ENCODE measurements at regions not wholly inside any gene's neighbourhood (a gene's known extent, or its start where the extent isn't known, plus 50 kb on each side); places are given as distances from the start of the nearest gene placed in this dataset.
A peak's percentile ranks its signal among the peaks of the same experiment; 100 is the strongest.

DNA sequence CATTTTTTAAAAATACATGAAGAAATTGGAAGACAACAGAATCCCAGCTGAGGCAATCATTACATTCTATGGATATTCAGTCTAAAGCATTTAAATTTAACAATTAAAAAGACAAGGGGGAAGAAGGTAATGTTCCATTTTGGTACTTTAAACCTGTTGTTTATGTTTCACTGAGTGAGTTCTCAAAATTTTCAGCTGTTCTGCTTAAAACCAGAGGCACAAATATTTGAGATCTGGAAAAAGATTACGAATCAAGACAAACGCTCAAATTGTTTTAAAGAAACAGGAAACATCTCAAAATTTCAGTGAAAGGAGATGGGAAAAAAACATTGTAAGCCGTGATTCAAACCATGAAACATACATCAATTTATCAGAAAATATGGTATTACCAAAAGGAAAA lies 656.2 kb upstream of the CHAC2 start:
- DNase-seq (ENCODE audit: low read depth), result no peak

DNA sequence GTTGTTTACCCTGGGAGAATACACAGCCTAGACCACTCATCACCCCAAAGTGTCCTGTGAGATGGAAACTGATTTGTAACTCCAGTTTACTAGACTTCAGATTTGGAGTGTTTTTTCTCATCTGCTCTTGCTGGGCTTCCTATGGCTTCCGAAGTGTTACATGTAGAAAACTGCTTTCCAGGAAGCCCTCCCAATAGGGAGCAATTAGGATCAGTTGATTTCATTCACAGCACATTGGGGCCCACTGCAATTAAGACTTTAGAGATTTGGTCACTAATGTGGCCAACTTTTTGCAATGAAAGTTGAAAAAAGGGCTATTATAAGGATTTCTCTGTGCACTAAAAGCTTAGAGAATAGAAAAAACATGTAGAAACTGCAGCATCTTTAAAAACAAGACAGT lies 656.6 kb upstream of the CHAC2 start:
- DNase-seq (ENCODE audit: low read depth), result no peak

DNA sequence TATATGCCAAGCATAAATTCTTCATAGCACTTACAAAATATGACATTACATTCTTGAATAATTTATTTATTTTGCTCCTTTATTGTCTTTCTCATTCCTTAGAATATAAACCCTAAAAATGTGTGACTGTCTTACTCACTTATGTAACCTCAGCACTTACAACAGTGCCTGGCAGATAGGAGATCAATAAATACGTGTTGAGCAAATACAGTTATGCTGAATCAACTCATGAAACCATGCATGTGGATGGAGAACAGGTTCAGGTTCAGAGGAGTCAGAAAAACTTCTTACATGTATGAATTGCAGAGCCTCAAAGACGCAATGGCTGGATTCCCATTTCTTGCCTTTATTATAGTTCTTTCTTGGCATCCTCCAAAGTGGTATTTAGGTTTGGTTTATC lies 659.4 kb upstream of the CHAC2 start:
- no peak for DNase-seq (ENCODE audit: low read depth)

DNA sequence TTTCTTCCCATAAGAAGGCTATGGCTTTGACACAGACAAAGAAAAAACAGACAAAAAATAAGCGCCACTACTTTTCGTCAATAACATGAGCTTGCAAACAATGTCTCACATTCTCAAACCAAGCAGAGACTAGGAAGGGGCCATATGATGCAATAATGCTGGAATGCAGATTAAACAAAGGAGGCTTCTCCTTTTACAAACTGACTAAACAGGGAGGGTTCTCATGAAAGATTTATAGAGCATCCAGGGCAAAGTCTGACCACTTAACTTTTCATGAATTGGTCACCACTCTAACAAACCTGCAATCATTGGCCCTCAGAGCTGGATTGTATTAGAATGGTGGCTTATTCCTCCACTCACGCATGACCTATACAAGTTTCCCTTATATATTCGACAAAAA lies 663.3 kb upstream of the CHAC2 start:
- peak; percentile 76 for DNase-seq (ENCODE audit: low read depth)

DNA sequence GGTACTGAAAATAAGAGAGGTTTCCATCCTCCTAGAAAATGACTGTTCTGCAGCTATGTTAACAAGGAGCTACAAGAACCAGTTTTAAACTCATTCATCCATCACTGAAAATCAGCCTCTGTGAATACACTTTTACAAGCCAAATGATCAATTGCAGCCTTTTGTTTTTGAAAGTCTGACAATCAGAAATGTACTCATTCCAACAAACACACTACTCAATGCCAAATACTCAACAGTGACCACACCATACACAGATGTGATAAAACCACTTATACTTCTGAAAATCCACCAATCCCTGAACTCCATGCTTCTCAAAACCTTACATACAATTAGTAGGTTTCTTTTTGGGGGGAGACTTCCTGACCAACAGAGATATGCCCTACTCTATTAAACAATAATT lies 663.9 kb upstream of the CHAC2 start:
- peak; percentile 3 for DNase-seq (ENCODE audit: low read depth)

DNA sequence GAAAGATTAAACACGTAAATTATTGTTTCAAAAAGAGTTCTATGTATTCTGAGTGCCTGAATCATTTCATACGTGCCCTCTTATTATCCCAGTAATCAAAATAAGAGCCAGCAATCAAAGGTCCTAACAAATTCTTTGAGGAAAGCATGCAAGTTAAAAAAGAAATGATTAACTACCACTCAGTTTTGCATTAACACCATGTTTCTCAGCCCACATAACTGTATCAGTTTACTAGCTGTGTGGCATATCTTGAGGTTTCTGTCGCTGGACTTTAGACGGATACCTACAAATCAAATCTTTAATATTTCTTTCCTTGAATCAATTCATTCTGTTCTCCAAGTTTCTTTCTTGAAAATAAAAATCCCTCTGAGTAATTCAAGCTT lies 668.9 kb upstream of the CHAC2 start:
- DNase-seq (ENCODE audit: low read depth), result no peak

DNA sequence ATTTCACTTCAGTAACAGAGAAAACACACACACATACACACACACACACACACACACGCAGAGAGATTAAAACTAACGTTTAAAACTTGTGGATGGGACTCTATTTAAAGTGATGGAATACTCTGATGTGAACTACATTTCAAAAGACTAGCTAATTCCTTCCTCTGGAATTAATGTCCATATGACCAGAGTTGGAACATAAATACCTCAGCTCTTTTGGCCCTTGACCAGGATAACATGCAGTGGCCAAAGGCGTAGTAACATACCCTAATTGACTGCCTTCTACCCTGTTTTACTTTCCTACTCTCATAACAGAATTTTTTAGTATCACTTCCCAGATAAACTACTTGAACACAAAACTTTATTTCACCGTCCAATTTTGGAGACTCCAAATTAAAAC lies 671.3 kb upstream of the CHAC2 start:
- DNase-seq (ENCODE audit: low read depth), result no peak

DNA sequence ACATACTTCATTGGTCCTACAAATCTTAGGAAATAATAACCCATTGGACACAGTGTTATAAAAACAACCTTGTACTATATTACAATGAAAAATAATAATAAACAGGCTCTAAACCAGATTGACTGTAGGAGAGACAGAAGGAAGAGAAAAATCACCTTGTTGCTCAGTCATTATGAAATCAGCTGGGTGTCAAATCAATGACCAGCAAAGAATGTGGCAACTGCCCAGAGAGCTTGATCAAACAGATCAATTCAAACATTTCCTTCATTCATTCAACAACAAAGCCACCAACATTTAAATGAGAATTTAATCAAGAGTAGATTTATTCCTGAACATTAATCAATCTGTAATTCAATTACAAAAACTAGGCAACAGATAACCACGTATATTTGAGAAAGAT lies 671.9 kb upstream of the CHAC2 start:
- no peak for DNase-seq (ENCODE audit: low read depth)

DNA sequence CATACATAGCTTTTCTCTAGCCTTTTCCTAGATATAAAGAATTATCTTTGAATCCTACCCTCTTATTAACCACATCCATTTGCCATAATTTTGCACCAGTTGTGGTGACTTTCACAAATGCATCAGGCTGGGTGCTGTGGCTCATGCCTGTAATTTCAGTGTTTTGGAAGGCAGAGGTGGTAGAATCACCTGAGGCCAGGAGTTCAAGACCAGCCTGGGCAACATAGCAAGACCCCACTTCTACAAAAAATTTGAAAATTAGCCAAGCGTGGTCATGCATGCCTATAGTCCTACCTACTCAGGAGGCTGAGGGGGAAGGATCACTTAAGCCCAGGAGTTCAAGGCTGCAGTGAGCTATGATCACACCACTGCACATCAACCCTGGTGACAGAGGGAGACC lies 672.4 kb upstream of the CHAC2 start:
- no peak for DNase-seq (ENCODE audit: low read depth)

DNA sequence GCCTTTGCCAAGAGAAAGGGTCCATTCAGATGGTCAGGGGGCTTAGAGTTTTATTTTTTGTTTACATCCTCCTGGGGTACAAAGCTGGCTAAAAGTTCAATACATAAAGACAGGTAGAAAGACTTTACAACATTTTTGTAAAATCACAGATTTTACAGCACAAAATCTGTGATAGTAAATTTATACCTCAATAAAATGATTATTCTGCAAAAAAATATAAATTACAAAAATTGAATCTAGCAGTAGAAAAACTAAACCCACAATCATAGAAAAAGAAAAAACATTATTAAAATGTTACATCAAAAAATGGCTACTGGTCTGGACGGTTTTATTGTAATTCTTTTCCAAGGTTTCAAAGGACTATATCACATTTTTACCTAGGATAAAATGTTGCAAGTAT lies 674.2 kb upstream of the CHAC2 start:
- no peak for DNase-seq (ENCODE audit: low read depth)

DNA sequence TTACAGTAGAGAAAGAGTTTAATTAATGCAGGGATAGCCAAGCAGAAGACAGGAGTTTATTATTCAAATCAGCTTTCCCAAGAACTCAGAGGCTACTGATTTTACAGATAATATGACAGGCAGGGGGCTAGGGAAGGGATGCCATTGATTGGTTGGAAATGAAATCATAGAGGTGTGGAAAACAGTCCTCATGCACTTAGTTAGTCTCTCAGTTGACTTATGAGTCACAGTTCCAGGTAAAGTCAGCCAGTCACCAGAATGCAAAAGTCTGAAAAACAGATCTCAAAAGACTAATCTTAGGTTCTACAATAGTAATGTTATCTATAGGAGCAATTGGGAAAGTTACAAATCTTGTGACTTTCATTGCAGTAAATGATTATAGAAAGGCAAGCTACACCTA lies 676.4 kb upstream of the CHAC2 start:
- no peak for DNase-seq (ENCODE audit: low read depth)

DNA sequence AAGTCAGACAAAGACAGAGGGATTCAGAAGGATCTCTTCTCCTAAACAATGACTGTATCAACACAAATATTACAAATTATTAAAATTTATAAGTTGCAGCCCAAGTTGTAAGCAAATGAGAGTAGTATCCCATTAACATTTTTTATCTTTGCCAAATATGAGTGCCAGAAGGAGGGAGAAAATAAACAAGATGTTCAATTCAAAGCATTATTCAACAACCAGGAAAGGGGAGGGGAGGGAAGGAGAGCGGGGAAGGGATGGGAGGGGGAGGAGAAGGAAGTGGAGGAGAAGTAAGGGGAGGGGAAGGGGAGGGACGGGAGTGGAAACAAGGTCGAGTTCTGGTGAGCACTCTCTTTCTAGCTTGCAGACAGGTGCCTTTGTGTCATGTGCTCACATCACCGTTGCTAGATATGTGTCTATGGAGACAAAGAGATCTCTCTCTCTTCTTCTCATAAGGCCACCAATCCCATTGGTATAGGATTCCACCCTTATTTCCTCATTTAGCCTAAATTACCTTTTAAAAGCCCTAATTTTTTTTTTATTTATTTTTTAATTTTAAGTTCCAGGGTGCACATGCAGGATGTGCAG lies 679.6 kb upstream of the CHAC2 start:
- DNase-seq (ENCODE audit: low read depth), result no peak

DNA sequence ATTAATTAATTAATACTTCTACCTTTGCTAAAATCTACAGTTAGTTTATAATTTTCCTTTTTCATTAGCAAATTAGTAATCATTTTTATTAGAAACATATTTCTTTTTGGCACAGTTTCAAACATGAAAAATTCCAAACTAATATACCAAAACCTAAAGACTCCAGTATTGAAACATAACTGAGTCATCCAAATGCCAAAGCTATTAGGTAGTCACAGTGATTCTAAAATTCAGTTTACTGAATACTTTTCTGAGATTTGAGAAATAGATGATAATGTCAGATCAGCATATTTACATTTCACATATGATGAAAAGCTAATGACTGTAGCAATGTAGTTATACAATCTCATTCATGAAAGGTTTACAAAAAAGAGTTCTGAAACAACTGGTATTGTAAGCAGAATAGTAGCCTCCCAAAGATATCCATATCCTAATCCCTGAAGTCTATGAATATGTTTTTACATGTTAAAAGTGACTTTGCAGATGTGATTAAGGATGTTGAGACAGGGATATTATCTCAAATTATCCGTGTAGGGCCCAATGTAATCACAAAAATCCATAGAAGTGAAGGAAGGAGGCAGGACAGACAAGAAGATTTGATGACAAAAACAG lies 680.2 kb upstream of the CHAC2 start:
- DNase-seq (ENCODE audit: low read depth), result peak; percentile 77

DNA sequence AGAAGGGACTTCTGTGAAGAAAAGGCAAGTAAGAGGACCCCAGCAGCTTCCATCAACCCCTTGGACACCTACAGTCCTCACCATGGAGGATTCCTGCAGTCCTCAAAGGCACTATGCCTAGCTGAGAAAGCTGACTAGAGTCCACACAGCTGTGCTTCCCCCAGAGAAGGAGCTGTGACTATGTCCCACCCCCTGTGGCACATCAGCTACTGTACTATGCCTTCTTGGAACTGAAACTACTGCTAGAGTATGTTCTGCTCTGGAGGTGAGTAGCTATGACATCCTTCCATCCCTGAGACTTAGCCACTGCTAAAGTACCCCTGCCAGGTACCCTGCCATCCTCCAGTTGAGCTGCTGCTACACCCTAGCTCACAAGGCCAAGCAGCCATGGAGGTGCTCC lies 690.2 kb upstream of the CHAC2 start:
- DNase-seq (ENCODE audit: low read depth), result no peak

DNA sequence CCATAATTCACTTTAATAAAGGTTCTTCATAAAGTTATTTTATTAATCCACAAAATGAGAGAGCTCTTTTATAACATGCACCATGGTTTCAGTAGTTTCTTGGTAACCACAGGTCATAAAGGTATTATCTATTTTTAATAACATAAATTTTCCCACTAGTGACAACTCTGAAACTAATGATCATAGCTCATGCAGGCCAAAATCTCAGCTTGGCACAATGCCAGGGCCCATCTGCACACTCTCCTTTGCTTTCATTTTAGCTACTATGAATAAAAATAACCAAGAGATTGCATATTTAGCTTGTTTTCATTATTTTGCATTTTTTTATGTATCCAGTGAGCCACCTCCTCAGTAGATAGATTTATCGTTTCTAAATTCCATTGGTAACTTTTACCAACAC lies 691.8 kb upstream of the CHAC2 start:
- DNase-seq (ENCODE audit: low read depth), result no peak

DNA sequence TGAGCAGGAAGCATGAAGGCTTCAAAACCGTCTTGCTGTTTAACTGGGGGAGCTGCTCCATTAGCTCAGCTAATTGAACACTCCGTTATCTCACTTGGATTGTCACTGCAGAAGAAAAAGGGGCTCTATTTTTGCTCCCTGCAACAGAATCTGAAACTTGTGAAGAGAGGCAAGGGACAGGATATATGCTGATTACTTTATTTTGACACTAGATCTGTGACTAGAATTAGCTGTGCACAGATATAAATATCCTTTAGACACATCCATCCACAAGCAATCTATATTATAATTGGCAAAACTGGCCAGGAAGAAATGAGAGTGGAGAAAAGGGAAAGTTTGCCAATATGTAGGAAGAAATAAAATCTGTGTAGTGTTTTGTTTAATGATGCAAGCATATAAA lies 700.1 kb upstream of the CHAC2 start:
- DNase-seq (ENCODE audit: low read depth), result no peak

DNA sequence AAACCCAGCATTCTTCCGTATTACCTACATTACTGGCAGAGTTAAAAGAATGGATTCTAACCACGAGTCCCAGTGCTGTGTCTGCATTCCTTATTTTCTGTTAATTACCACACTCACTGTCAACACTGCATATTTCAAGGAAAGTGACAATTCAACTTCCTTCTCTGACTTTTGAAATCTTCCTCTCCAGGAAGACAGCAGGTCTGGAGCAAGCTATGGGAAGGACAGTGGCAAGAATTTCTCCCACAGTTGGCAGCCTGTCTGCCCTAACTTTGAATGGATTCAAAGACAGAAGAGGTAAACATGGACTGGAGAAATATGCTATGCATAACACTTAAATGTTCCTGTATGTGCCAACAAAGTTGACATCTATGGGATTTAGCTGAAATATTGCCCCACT lies 700.5 kb upstream of the CHAC2 start:
- no peak for DNase-seq (ENCODE audit: low read depth)

DNA sequence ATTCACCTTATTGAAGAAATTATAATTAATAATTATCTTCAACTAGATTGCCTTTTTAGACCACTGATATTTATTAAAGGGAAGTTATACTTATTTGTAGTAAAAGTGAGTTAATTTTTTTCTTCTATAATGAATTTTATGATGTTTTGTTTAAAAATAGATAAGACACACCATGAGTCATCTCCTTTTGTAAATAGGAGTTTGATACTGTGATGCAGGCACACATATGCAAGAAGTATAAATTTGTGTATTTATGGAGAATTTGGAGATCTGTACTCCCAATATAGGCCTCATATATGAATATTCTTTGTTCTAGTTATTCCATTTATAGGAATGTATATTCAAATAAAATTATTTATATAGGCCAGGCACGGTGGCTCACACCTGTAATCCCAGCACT lies 703.5 kb upstream of the CHAC2 start:
- no peak for DNase-seq (ENCODE audit: low read depth)

DNA sequence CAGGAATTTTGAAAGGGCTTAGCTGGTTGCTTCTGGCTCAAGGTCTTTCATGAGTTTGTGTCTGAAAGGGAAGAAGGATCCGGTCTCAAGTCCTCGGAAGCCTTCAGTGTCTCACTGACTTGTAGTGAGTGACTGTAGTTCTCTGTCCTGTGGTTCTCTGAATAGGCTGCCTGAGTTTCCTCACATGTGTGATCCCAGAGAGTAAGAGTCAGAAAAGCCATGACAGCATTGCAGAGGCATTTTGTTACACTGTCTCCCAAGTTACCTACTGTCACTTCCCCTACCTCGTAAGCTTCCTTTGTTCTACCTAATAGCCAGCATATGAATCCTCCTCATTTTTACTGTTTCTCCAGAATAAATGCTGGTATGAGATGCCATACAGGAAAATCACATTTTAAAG lies 709.1 kb upstream of the CHAC2 start:
- peak; percentile 34 for DNase-seq (ENCODE audit: low read depth)

DNA sequence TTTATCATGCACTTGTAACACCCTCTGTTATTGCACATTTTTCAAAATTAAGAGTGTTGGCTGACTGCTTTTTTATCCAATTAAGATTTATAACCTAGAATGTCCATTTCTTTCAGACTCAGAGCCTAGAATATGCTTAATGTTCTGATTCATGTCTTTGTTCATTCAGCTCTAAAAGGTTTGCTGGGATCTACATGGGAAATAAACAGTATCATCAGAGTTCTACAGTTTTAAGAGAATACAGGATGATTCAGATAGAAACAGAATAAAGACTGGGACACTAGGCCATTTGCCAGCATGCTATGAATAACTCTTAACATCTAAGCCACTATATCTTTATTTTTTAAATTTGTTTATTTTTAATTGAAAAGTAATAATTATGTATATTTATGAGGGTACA lies 713.7 kb upstream of the CHAC2 start:
- DNase-seq (ENCODE audit: low read depth), result no peak

DNA sequence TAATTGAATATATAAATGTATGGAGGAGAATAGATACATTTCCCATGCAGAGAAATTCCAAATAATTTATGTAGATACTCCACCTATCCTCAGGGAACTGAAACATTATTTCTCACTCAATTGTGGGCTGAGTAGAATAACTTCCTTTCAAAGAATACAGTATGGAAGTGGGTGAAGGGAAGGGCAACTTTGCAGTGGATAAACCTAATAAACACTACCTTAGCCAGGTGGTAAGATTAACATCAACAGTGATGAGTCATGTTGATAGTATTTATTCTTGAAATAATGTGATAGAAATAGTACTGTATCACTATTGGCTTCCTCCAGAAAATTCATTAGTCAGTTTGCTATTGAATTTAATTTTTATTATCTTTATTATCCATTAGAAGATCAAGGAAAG lies 716.4 kb upstream of the CHAC2 start:
- DNase-seq (ENCODE audit: low read depth), result no peak

DNA sequence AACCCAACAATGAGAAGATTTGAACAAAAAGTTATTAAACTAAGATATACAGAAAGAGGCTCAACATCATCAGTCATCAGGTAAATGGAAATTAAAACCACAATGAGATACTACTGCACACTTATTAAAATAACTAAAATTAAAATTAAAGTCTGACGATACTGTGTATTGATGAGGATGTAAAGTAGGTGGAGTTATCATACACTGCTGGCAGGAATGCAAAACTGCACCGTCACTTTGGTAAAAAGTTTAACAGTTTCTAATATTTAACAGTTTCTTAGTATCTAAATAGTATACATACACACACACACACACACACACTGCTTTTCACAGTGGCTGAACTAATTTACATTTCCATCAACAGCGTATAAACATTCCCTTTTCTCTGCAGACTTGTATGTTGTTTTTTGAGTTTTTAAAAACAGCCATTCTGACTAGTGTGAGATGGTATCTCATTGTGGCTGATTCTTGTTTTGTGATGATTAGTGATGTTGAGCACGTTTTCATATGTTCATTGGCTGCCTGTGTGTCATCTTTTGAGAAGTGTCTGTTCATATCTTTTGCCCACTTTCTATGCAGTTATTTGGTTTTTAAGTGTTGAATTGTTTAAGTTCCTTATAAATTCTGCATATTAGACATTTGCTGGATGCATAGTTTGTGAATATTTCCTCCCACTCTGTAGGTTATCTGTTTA lies 726.9 kb upstream of the CHAC2 start:
- no peak for DNase-seq (ENCODE audit: low read depth)

DNA sequence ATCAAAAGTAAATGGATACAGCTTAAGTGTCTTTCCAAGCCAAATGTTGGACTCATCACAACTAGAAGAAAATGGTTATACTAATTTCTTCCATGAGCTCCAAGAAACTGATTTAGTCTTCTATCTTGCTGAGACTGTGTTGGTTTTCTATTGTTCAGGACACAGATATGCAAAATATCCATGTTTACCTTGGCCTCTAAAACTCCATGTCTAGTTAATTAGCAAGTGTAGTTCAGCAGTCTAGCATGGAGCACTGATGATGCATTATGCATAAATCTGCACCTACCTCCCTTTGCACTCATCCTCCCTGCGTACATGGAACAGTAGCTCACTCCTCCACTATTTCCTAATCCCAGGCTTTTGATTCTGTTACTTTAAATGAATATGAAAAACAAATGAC lies 731.4 kb upstream of the CHAC2 start:
- DNase-seq (ENCODE audit: low read depth), result peak; percentile 57

DNA sequence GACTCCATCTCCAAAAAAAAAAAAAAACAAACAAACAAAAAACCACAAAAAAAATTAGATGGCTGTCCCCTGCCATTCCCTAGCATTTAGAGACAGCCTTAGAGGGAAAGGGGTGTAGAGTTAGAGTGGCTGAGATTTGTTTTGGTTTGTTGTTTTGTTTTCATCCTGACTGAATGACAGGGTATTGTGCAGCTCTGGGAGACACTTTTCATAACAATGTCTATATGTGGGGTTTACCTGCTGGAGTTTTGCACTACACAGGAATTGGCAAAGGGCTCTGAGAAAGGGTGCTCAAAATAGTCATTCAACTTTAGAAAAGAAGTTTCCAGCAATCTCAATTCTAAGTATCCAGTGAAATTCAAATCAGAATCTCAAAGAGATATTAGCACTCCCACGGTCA lies 732.5 kb upstream of the CHAC2 start:
- DNase-seq (ENCODE audit: low read depth), result no peak

All from iris pigment epithelial cell (primary cell).